Ecto neural progenitor cell (in vitro differentiated cells): ENCODE measurements at regions not wholly inside any gene's neighbourhood (a gene's known extent, or its start where the extent isn't known, plus 50 kb on each side); places are given as distances from the start of the nearest gene placed in this dataset.

Experiments used
- DNase-seq: peaks from one replicate; pipeline ENCODE4 v3.0.0-alpha.2; 2018; ENCODE audit warnings: low spot score

GRCh38 chr10:75347186-75347585, 54.4 kb downstream of the ZNF503 start:
- no peak for DNase-seq

- no peak for DNase-seq
Measured at GRCh38 chr10:75345738-75346137, 55.8 kb downstream of the ZNF503 start.

- DNase-seq = no peak
Measured at GRCh38 chr10:75344170-75344569, 57.4 kb downstream of the ZNF503 start.

- no peak for DNase-seq
Measured at GRCh38 chr10:75342397-75342796, 59.2 kb downstream of the ZNF503 start.

GRCh38 chr10:75335983-75336382, 65.6 kb downstream of the ZNF503 start:
- DNase-seq = no peak

- DNase-seq = no peak
Measured at GRCh38 chr10:75335191-75335590, 66.4 kb downstream of the ZNF503 start.

- no peak for DNase-seq
Measured at GRCh38 chr10:75334720-75335119, 66.8 kb downstream of the ZNF503 start.

GRCh38 chr10:75332081-75332480, 69.5 kb downstream of the ZNF503 start:
- no peak for DNase-seq

GRCh38 chr10:75331081-75331480, 70.5 kb downstream of the ZNF503 start:
- no peak for DNase-seq

GRCh38 chr10:75329190-75329745, 72.3 kb downstream of the ZNF503 start:
- no peak for DNase-seq

- no peak for DNase-seq
Measured at GRCh38 chr10:75326306-75326705, 75.3 kb downstream of the ZNF503 start.

GRCh38 chr10:75319274-75319673, 82.3 kb downstream of the ZNF503 start:
- DNase-seq = no peak

GRCh38 chr10:75314570-75314969, 78.8 kb upstream of the COMTD1 start:
- DNase-seq = no peak

GRCh38 chr10:75312440-75312839, 76.7 kb upstream of the COMTD1 start:
- no peak for DNase-seq

- no peak for DNase-seq
Measured at GRCh38 chr10:75305675-75306074, 69.9 kb upstream of the COMTD1 start.

- DNase-seq = no peak
Measured at GRCh38 chr10:75304741-75305390, 69.1 kb upstream of the COMTD1 start.

GRCh38 chr10:75304313-75304712, 68.6 kb upstream of the COMTD1 start:
- DNase-seq = no peak

GRCh38 chr10:75303045-75303777, 67.5 kb upstream of the COMTD1 start:
- DNase-seq = no peak

- no peak for DNase-seq
Measured at GRCh38 chr10:75302029-75302428, 66.3 kb upstream of the COMTD1 start.

- DNase-seq = no peak
Measured at GRCh38 chr10:75297021-75297599, 61.4 kb upstream of the COMTD1 start.

GRCh38 chr10:75295868-75296441, 60.2 kb upstream of the COMTD1 start:
- DNase-seq = no peak

- peak; percentile 76 for DNase-seq
Measured at GRCh38 chr10:75294866-75295701, 59.3 kb upstream of the COMTD1 start.
